Stimulated activated CD4-positive, alpha-beta T cell treated with anti-CD3 and anti-CD28 coated beads, Interleukin-1b, Interleukin-23, amount 100 ng/mL, for 48 hours (primary cell): ENCODE measurements at regions not wholly inside any gene's neighbourhood (a gene's known extent, or its start where the extent isn't known, plus 50 kb on each side); places are given as distances from the start of the nearest gene placed in this dataset.
"Not testable (repeated sequence)": the region's sequence is repeated elsewhere in the genome, so short reads cannot be mapped to it uniquely, and the experiment has no call there.

Source experiments
- DNase-seq: peaks from one replicate; pipeline ENCODE4 v3.0.0-alpha.2; 2020

- no peak for DNase-seq
These were observed 417.6 kb upstream of the POT1 start for GRCh38 chr7:125347269-125347668.

GRCh38 chr7:125338110-125338509, 408.5 kb upstream of the POT1 start:
- DNase-seq, result no peak

- no peak for DNase-seq
These were observed 406.7 kb upstream of the POT1 start for GRCh38 chr7:125336326-125336725.

GRCh38 chr7:125326666-125327255, 397.1 kb upstream of the POT1 start:
- no peak for DNase-seq

GRCh38 chr7:125316466-125316865, 386.8 kb upstream of the POT1 start:
- no peak for DNase-seq

- no peak for DNase-seq
These were observed 369.6 kb upstream of the POT1 start for GRCh38 chr7:125299003-125299765.

GRCh38 chr7:125279961-125280360, 350.3 kb upstream of the POT1 start:
- no peak for DNase-seq

- no peak for DNase-seq
These were observed 348.7 kb upstream of the POT1 start for GRCh38 chr7:125278318-125278717.

- not testable (repeated sequence) for DNase-seq
These were observed 345.1 kb upstream of the POT1 start for GRCh38 chr7:125274742-125275141.

GRCh38 chr7:125264174-125264856, 334.7 kb upstream of the POT1 start:
- not testable (repeated sequence) for DNase-seq

- not testable (repeated sequence) for DNase-seq
These were observed 329.3 kb upstream of the POT1 start for GRCh38 chr7:125258876-125259417.

- DNase-seq, result no peak
These were observed 328.0 kb upstream of the POT1 start for GRCh38 chr7:125257617-125258016.

GRCh38 chr7:125256446-125256845, 326.8 kb upstream of the POT1 start:
- DNase-seq, result no peak

GRCh38 chr7:125255810-125256209, 326.2 kb upstream of the POT1 start:
- no peak for DNase-seq

GRCh38 chr7:125254566-125254965, 324.9 kb upstream of the POT1 start:
- no peak for DNase-seq

GRCh38 chr7:125253452-125254190, 324.0 kb upstream of the POT1 start:
- DNase-seq, result no peak

- no peak for DNase-seq
These were observed 318.0 kb upstream of the POT1 start for GRCh38 chr7:125247514-125248098.

GRCh38 chr7:125246706-125247105, 317.1 kb upstream of the POT1 start:
- no peak for DNase-seq

GRCh38 chr7:125241548-125241947, 311.9 kb upstream of the POT1 start:
- no peak for DNase-seq

GRCh38 chr7:125222596-125222995, 293.0 kb upstream of the POT1 start:
- no peak for DNase-seq

- DNase-seq, result no peak
These were observed 288.5 kb upstream of the POT1 start for GRCh38 chr7:125218076-125218475.

GRCh38 chr7:125201002-125201401, 271.4 kb upstream of the POT1 start:
- DNase-seq, result no peak
